ENCODE measurements at regions not wholly inside any gene's neighbourhood (a gene's known extent, or its start where the extent isn't known, plus 50 kb on each side); places are given as distances from the start of the nearest gene placed in this dataset.
A peak's percentile ranks its signal among the peaks of the same experiment; 100 is the strongest.

DNA sequence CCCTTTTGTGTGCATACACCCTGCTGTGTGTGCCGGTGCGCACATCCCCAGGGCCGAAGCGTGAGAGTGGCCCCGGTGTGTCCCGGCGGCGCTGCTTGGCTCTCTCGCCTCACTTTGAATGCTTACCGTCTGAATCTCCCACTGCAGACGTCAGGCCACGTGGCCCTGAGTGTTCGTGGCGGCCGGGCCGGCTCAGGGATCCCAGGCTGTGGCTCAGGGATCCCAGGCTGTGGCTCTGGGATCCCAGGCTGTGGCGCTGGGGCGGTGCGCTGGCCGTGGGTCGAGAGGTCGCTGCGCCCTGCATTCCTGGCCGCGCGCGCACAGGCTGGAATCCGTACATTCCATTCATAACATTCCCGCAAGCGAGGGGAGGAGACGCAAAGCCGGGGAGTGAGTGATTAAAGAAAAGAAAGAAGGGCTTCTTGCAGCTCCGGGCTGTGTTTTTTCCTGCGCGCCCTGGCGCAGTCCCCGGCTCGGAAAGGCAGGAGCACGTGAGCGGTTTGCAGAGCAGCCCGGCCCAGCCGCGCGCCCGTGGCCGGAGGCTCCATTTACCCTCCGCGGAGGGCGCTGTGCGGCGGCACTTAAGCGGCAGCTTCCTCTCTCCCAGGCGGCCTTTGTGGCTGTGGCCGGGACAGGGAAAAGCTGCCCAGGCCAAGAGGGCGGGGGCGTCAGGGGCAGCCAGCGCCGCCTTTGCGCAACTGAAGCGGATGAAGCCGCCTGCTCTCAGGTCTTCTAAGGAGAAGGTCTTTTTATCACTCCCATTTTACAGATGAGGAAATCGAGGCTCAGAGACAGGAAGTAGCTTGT is 87.0 kb upstream of the ALDH1L1 start:
- H3K4me3 ChIP-seq (ENCODE audit: control insufficient read depth, low read depth, low read length), result peak overlapping the region; percentile 37
- DNase-seq (ENCODE audit: low read depth), result peak; percentile 75
- TF ChIP-seq, protein P1, sequence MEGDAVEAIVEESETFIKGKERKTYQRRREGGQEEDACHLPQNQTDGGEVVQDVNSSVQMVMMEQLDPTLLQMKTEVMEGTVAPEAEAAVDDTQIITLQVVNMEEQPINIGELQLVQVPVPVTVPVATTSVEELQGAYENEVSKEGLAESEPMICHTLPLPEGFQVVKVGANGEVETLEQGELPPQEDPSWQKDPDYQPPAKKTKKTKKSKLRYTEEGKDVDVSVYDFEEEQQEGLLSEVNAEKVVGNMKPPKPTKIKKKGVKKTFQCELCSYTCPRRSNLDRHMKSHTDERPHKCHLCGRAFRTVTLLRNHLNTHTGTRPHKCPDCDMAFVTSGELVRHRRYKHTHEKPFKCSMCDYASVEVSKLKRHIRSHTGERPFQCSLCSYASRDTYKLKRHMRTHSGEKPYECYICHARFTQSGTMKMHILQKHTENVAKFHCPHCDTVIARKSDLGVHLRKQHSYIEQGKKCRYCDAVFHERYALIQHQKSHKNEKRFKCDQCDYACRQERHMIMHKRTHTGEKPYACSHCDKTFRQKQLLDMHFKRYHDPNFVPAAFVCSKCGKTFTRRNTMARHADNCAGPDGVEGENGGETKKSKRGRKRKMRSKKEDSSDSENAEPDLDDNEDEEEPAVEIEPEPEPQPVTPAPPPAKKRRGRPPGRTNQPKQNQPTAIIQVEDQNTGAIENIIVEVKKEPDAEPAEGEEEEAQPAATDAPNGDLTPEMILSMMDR (conservative IDR thresholded peaks at IDR 0.05; ENCODE audit: control insufficient read depth, insufficient read depth, low read depth, low read length), result no peak

DNA sequence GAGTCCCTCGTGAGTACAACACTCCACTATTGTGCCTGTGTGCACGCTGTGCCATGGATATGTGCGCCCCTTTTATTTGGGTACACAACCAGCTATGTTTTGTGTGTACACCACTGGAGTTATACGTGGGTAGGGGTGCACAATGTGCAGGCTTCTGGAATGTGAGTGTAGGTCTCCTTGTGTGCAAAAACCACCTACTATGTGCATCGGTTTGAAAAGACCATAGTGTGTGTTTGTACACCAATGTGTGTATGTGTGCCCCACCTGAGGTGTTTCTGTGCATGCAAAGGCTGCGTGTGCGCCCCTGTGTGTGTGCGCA is 86.4 kb upstream of the ALDH1L1 start:
- TF ChIP-seq, protein P1 (conservative IDR thresholded peaks at IDR 0.05; ENCODE audit: control insufficient read depth, insufficient read depth, low read depth, low read length), result no peak
- H3K4me3 ChIP-seq (ENCODE audit: control insufficient read depth, low read depth, low read length), result no peak overlapping the region
- DNase-seq (ENCODE audit: low read depth), result no peak

DNA sequence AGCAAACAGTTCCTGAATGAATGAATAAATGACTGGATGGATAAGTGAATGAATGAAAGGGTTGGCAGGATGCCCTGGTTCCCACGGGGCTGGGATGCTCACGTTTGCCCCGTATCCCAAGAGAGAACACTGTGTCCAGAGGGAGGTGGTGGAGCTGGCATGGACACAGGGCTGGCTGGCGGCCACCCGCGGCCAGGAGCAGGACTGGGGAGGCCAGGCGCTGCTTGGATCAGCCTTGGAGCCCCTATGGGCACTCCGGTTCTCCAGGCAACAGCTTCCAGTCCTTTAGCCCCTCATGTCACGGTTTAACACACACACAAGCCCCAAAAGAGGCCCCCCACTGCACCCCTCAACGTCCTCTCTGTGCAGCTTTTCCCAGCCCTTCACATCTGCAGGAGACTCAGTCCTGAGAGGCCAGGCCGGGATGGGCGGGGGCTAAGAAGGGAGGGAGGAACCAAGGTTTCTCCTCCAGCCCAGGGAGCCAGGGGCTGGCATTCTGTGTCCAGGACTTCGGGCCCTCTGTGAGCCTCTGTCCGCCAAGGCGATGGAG is 86.0 kb upstream of the ALDH1L1 start:
- TF ChIP-seq, protein P1 (conservative IDR thresholded peaks at IDR 0.05; ENCODE audit: control insufficient read depth, insufficient read depth, low read depth, low read length), result no peak
- no peak overlapping the region for H3K4me3 ChIP-seq (ENCODE audit: control insufficient read depth, low read depth, low read length)
- DNase-seq (ENCODE audit: low read depth), result peak; percentile 44

DNA sequence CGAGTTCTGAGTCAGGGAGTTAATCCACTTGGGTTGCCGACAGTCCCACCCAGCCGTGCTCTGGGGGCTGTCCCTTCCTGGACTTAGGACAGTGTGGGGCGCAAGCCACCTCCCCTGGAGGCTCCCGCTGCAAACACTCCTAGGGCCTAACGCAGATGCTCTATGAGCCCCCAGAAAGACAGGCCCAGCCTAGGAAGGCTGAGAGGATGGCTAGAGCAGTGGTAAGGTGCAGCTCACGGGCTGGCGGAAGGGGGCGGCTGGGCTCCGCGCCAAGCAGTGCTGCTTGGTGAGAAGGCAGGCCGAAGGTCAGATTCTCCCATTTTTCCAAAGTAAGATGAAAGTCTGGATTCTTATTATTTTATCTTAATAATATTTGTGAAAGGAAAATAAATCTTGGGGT is 84.6 kb upstream of the ALDH1L1 start:
- no peak for DNase-seq (ENCODE audit: low read depth)
- H3K4me3 ChIP-seq (ENCODE audit: control insufficient read depth, low read depth, low read length), result no peak overlapping the region
- TF ChIP-seq, protein P1 (conservative IDR thresholded peaks at IDR 0.05; ENCODE audit: control insufficient read depth, insufficient read depth, low read depth, low read length), result no peak

DNA sequence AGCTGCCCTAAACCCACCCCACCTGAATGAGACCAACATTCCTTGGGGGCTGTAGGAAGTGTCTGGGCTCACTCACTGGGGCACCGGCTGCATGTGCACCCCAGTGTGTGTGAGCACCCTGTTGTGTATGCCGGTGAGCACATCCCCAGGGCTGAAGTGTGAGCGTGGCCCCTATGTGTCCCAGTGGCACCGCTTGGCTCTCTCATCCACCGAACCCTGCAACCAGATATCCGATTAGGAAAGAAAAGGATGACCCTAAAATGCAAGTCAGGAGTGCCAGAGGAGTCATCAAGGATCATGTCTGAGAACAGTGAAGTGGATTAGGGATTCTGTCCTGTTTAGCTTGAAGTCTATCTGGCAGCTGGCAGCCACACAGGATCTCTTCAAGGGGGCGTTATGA is 84.0 kb upstream of the ALDH1L1 start:
- TF ChIP-seq, protein P1 (conservative IDR thresholded peaks at IDR 0.05; ENCODE audit: control insufficient read depth, insufficient read depth, low read depth, low read length), result no peak
- no peak overlapping the region for H3K4me3 ChIP-seq (ENCODE audit: control insufficient read depth, low read depth, low read length)
- DNase-seq (ENCODE audit: low read depth), result no peak

DNA sequence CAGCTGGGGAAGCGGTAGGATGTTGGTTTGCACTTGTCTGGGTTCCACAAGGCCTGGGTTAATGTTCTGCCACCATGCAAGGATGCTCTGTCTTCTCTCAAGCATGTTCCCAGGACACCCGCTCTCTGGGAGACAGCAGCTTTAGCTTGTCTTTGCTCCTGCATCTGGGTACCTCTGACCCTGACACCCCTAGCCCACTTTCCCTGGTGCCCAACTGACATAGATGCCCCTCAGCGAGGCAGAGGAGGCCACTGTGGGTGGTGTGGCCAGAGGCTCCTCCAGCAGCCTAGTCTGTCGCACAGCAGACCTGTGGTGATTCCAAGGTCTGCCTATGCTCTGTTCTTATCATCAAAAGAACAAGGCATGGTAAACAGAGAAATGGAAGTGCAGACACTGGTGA is 83.6 kb upstream of the ALDH1L1 start:
- no peak overlapping the region for H3K4me3 ChIP-seq (ENCODE audit: control insufficient read depth, low read depth, low read length)
- DNase-seq (ENCODE audit: low read depth), result no peak

More for the DNA sequence above, 83.6 kb upstream of the ALDH1L1 start:
- TF ChIP-seq, protein P1 (conservative IDR thresholded peaks at IDR 0.05; ENCODE audit: control insufficient read depth, insufficient read depth, low read depth, low read length), result no peak
